H1 (cell line): ENCODE measurements at regions not wholly inside any gene's neighbourhood (a gene's known extent, or its start where the extent isn't known, plus 50 kb on each side); places are given as distances from the start of the nearest gene placed in this dataset.

Source experiments
- CTCF ChIA-PET: fragments of 300-600 bp; sonication (Branson Sonifier 250); formaldehyde crosslinking; loops from one replicate; lab custom pipeline; 2021; ENCODE audit not compliant: partially characterized antibody; lab: Charles Lee
- POLR2A ChIA-PET: fragments of 300-600 bp; sonication (Branson Sonifier 250); formaldehyde crosslinking; loops from one replicate; lab custom pipeline; 2021; ENCODE audit warnings: inconsistent platforms; ENCODE audit not compliant: partially characterized antibody; lab: Charles Lee
- DNase-seq, 2 experiments: peaks; one replicate each; pipeline versions ENCODE4 v3.0.0 to v3.0.0-alpha.2; 2010 to 2022; ENCODE audit warnings: low spot score in 2 of 2, low read depth in 1 of 2, mixed read lengths in 1 of 2
- FAIRE-seq: peaks from 2 replicates; lab custom pipeline; 2011; peaks lifted over from hg19 to GRCh38; lab: Jason Lieb, UNC
- H2AFZ ChIP-seq: 2 replicates; pipeline ENCODE4 v1.8.1; 2012; ENCODE audit warnings: low read length, inconsistent platforms
- H2AK5ac ChIP-seq: 2 replicates; pipeline ENCODE4 v1.6.1; 2013; ENCODE audit warnings: low read depth, low read length
- H2BK120ac ChIP-seq: replicated peaks from 2 replicates; pipeline ENCODE3; 2013; ENCODE audit warnings: low read depth, low read length, inconsistent platforms
- H2BK12ac ChIP-seq: 2 replicates; pipeline ENCODE4 v1.6.1; 2013; ENCODE audit warnings: low read depth, low read length
- H2BK15ac ChIP-seq: 2 replicates; pipeline ENCODE4 v1.6.1; 2013; ENCODE audit warnings: low read length
- H2BK20ac ChIP-seq: 2 replicates; pipeline ENCODE4 v1.6.1; 2013; ENCODE audit warnings: low read length
- H2BK5ac ChIP-seq: 2 replicates; pipeline ENCODE4 v1.6.1; 2013; ENCODE audit warnings: low read depth, low read length
- H3K14ac ChIP-seq: 2 replicates; pipeline ENCODE4 v1.6.1; 2013; ENCODE audit warnings: inconsistent platforms; ENCODE audit not compliant: insufficient read length
- H3K18ac ChIP-seq: 2 replicates; pipeline ENCODE4 v1.6.1; 2013; ENCODE audit warnings: low read length; ENCODE audit errors: extremely low read depth
- H3K23ac ChIP-seq: 2 replicates; pipeline ENCODE4 v1.6.1; 2013; ENCODE audit warnings: inconsistent platforms; ENCODE audit not compliant: insufficient read length
- H3K23me2 ChIP-seq: 2 replicates; pipeline ENCODE4 v1.6.1; 2013; ENCODE audit warnings: low read depth, low read length
- H3K27ac ChIP-seq: 2 replicates; pipeline ENCODE4 v1.6.1; 2011; ENCODE audit warnings: low read depth, low read length, inconsistent platforms
- H3K27me3 ChIP-seq, 4 experiments: replicated peaks in 1 of 4; 1 replicate in 1 of 4; 2 replicates in 3 of 4; pipeline versions ENCODE4 v1.6.1 to v1.8.1; 2011 to 2013; ENCODE audit warnings: low read length in 3 of 4, mild to moderate bottlenecking in 3 of 4, inconsistent platforms in 2 of 4, mixed read lengths in 2 of 4, moderate library complexity in 1 of 4; ENCODE audit not compliant: control insufficient read depth in 3 of 4, insufficient read depth in 3 of 4; ENCODE audit errors: extremely low read depth in 1 of 4
- H3K36me3 ChIP-seq, 4 experiments: 2 replicates each; pipeline versions ENCODE4 v1.6.1 to v1.8.1; 2011 to 2013; ENCODE audit warnings: mild to moderate bottlenecking in 4 of 4, low read length in 3 of 4, moderate library complexity in 2 of 4, control low read depth in 1 of 4, inconsistent platforms in 1 of 4; ENCODE audit not compliant: insufficient read depth in 4 of 4, control insufficient read depth in 2 of 4
- H3K4ac ChIP-seq: replicated peaks from 2 replicates; pipeline ENCODE3; 2013; ENCODE audit warnings: low read length, low read depth, mixed read lengths, inconsistent platforms; ENCODE audit not compliant: insufficient read length
- H3K4me1 ChIP-seq, 4 experiments: replicated peaks in 1 of 4; 1 replicate in 1 of 4; 2 replicates in 3 of 4; pipeline versions ENCODE4 v1.6.1 to v1.8.1; 2011 to 2013; ENCODE audit warnings: low read length in 3 of 4, inconsistent platforms in 2 of 4, mixed read lengths in 1 of 4; ENCODE audit not compliant: insufficient read depth in 4 of 4, control insufficient read depth in 3 of 4
- H3K4me2 ChIP-seq, 2 experiments: 2 replicates each; pipeline versions ENCODE4 v1.6.1 to v1.8.1; 2011 to 2013; ENCODE audit warnings: low read depth in 2 of 2, low read length in 2 of 2, control low read depth in 1 of 2, inconsistent platforms in 1 of 2, mild to moderate bottlenecking in 1 of 2; ENCODE audit not compliant: insufficient read depth in 1 of 2
- H3K4me3 ChIP-seq, 4 experiments: fragments of 200-600, 300-600 bp in 1 of 4; sonication (generic), shearing (Covaris generic), sonication (Bioruptor Twin) in 1 of 4; 2 replicates each; pipeline versions ENCODE4 v1.5.1 to v1.8.1; 2011 to 2016; ENCODE audit warnings: low read length in 4 of 4, low read depth in 3 of 4, control low read depth in 2 of 4, inconsistent platforms in 2 of 4, mild to moderate bottlenecking in 2 of 4, mixed read lengths in 1 of 4, moderate library complexity in 1 of 4; ENCODE audit not compliant: insufficient read depth in 2 of 4; ENCODE audit errors: extremely low read depth in 1 of 4
- H3K56ac ChIP-seq: replicated peaks from 2 replicates; pipeline ENCODE3; 2013; ENCODE audit warnings: low read depth, mild to moderate bottlenecking, mixed read lengths, low read length, inconsistent platforms; ENCODE audit not compliant: insufficient read length
- H3K79me1 ChIP-seq: 2 replicates; pipeline ENCODE4 v1.6.1; 2013; ENCODE audit warnings: low read depth, low read length, control low read depth
- H3K79me2 ChIP-seq, 2 experiments: 2 replicates each; pipeline versions ENCODE4 v1.6.1 to v1.8.1; 2012 to 2013; ENCODE audit warnings: low read length in 2 of 2, mild to moderate bottlenecking in 2 of 2, inconsistent platforms in 1 of 2; ENCODE audit not compliant: insufficient read depth in 2 of 2, control insufficient read depth in 1 of 2
- H3K9ac ChIP-seq, 4 experiments: replicated peaks in 1 of 4; 1 replicate in 1 of 4; 2 replicates in 3 of 4; pipeline versions ENCODE4 v1.6.1 to v1.8.1; 2011 to 2013; ENCODE audit warnings: low read depth in 3 of 4, low read length in 3 of 4, control low read depth in 2 of 4, mild to moderate bottlenecking in 2 of 4, moderate library complexity in 2 of 4, inconsistent platforms in 1 of 4; ENCODE audit errors: extremely low read depth in 1 of 4
- H3K9me3 ChIP-seq, 2 experiments: 2 replicates each; pipeline versions ENCODE4 v1.6.1 to v1.8.1; 2012 to 2013; ENCODE audit warnings: mild to moderate bottlenecking in 2 of 2, moderate library complexity in 2 of 2, control low read depth in 1 of 2, inconsistent platforms in 1 of 2, low read depth in 1 of 2, low read length in 1 of 2, mixed read lengths in 1 of 2; ENCODE audit not compliant: insufficient read depth in 2 of 2
- H4K20me1 ChIP-seq, 2 experiments: replicated peaks in 1 of 2; 2 replicates each; pipeline versions ENCODE3 to v1.8.1; 2011 to 2013; ENCODE audit warnings: inconsistent platforms in 2 of 2, low read length in 2 of 2, mild to moderate bottlenecking in 1 of 2; ENCODE audit not compliant: insufficient read depth in 2 of 2, control insufficient read depth in 1 of 2
- H4K5ac ChIP-seq: 2 replicates; pipeline ENCODE4 v1.6.1; 2013; ENCODE audit warnings: low read length, low read depth, mixed read lengths, inconsistent platforms; ENCODE audit not compliant: insufficient read length
- H4K8ac ChIP-seq: 2 replicates; pipeline ENCODE4 v1.8.0; 2013; ENCODE audit warnings: mild to moderate bottlenecking, moderate library complexity, low read length, inconsistent platforms; ENCODE audit not compliant: insufficient read depth; ENCODE audit errors: extremely low read depth
- H4K91ac ChIP-seq: replicated peaks from 2 replicates; pipeline ENCODE3; 2013; ENCODE audit warnings: low read length, mixed read lengths, inconsistent platforms; ENCODE audit not compliant: insufficient read length
- E2F6 ChIP-seq: IDR thresholded peaks from 2 replicates; pipeline ENCODE4 v1.6.1; 2012; ENCODE audit warnings: inconsistent platforms
- EZH2 ChIP-seq: fragments of 200-600 bp; sonication (generic); IDR thresholded peaks from 2 replicates; pipeline ENCODE4 v1.7.1; 2012; ENCODE audit warnings: low read depth, mild to moderate bottlenecking, moderate library complexity, low read length, inconsistent platforms; ENCODE audit not compliant: severe bottlenecking
- HDAC2 ChIP-seq, 2 experiments: fragments of 300-600 bp in 1 of 2; sonication (generic) in 1 of 2; IDR thresholded peaks; 2 replicates each; pipeline ENCODE4 v1.6.1; 2011 to 2012; ENCODE audit warnings: low read depth in 2 of 2, low read length in 2 of 2, mild to moderate bottlenecking in 2 of 2, moderate library complexity in 2 of 2, borderline replicate concordance in 1 of 2, inconsistent platforms in 1 of 2
- KDM4A ChIP-seq: IDR thresholded peaks from one replicate; pipeline ENCODE4 v1.7.1; 2012; ENCODE audit warnings: low read depth, mild to moderate bottlenecking, moderate library complexity, low read length, inconsistent platforms; ENCODE audit not compliant: severe bottlenecking
- KDM5A ChIP-seq: fragments of 200-600 bp; IDR thresholded peaks from 2 replicates; pipeline ENCODE4 v1.7.1; 2012; ENCODE audit warnings: mild to moderate bottlenecking, low read length, inconsistent platforms, mixed read lengths
- NANOG ChIP-seq: IDR thresholded peaks from 2 replicates; pipeline ENCODE4 v1.6.1; 2011; ENCODE audit warnings: low read length, low read depth, mild to moderate bottlenecking, inconsistent platforms; ENCODE audit not compliant: insufficient read depth, poor library complexity, severe bottlenecking
- PHF8 ChIP-seq: fragments of 200-600 bp; sonication (generic); conservative IDR thresholded peaks from 2 replicates; pipeline ENCODE4 v1.7.1; 2012; ENCODE audit warnings: low read depth, mild to moderate bottlenecking, inconsistent platforms, low read length, moderate library complexity
- POLR2A ChIP-seq, 2 experiments: IDR thresholded peaks; 1 replicate in 1 of 2; 2 replicates in 1 of 2; pipeline ENCODE4 v1.6.1; 2011; ENCODE audit warnings: low read depth in 2 of 2, low read length in 2 of 2, mild to moderate bottlenecking in 2 of 2; ENCODE audit errors: control extremely low read depth in 1 of 2
- RXRA ChIP-seq: IDR thresholded peaks from 2 replicates; pipeline ENCODE4 v1.6.1; 2011; ENCODE audit warnings: low read depth, mild to moderate bottlenecking, low read length, moderate library complexity; ENCODE audit not compliant: insufficient read depth
- SIN3A ChIP-seq, 2 experiments: IDR thresholded peaks in 1 of 2; conservative IDR thresholded peaks in 1 of 2; 2 replicates each; pipeline ENCODE4 v1.6.1; 2011 to 2012; ENCODE audit warnings: low read length in 2 of 2, improper control_type of control experiment in 1 of 2, low read depth in 1 of 2, mild to moderate bottlenecking in 1 of 2
- WGBS, 2 experiments: shearing (Covaris generic) in 1 of 2; methylation state at CpG; one replicate each; pipeline versions ENCODE4 v1.1.6 to v1.1.7; 2013 to 2015; ENCODE audit warnings: low lambda C conversion rate in 2 of 2, mixed read lengths in 2 of 2, inconsistent platforms in 1 of 2, low coverage in 1 of 2, missing lambda C conversion rate in 1 of 2; ENCODE audit not compliant: insufficient replicate concordance in 2 of 2, insufficient coverage in 1 of 2, insufficient read length in 1 of 2; ENCODE audit errors: extremely low coverage in 1 of 2, missing lambda C conversion rate in 1 of 2; 5-methylcytosine and 5-hydroxymethylcytosine counted together

GRCh38 chr12:58787021-58787760 lies 133.1 kb downstream of the LRIG3 start:
- H3K56ac ChIP-seq, result no peak overlapping the region
- H3K4ac ChIP-seq, result no peak overlapping the region
- no peak overlapping the region for H2BK15ac ChIP-seq
- H3K27me3 ChIP-seq, result no peaks in the 10 kb centered on the region
- H3K23me2 ChIP-seq, result no peaks in the 10 kb centered on the region
- H4K5ac ChIP-seq, result no peak overlapping the region
- H2BK12ac ChIP-seq, result no peak overlapping the region
- H3K23ac ChIP-seq, result no peak overlapping the region
- no peaks in the 10 kb centered on the region for H3K79me1 ChIP-seq
- ChIA-PET POLR2A (no interaction called here), CTCF (no interaction called here)
- 0 out of 2 replicates have a peak overlapping the region, but pooled peaks have one; percentile 6 for H2AFZ ChIP-seq
- H4K91ac ChIP-seq, result no peak overlapping the region
- no peak overlapping the region for H3K9ac ChIP-seq
- peaks cover 0 to 2% of the 10 kb centered on the region in 2 experiments for H4K20me1 ChIP-seq
- no peaks in the 10 kb centered on the region for H3K36me3 ChIP-seq
- H3K79me2 ChIP-seq, result no peaks in the 10 kb centered on the region
- H2AK5ac ChIP-seq, result no peak overlapping the region
- no peak overlapping the region for H3K14ac ChIP-seq
- no peaks in the 10 kb centered on the region for H3K9me3 ChIP-seq
- no peak overlapping the region for H3K4me2 ChIP-seq
- no peak for DNase-seq
- no peak overlapping the region for H3K18ac ChIP-seq
- no peak overlapping the region for H3K27ac ChIP-seq
- no peak overlapping the region for H3K4me3 ChIP-seq
- no peak for FAIRE-seq
- no peak overlapping the region for H2BK5ac ChIP-seq
- 84% methylated on average over 4 of the region's 4 CpGs; no CpG with 5 or more reads in 1 of the 2 experiments for WGBS, 2 experiments
- no peak overlapping the region for H2BK120ac ChIP-seq
- H4K8ac ChIP-seq, result no peak overlapping the region
- no peak overlapping the region for H2BK20ac ChIP-seq
- H3K4me1 ChIP-seq, result no peaks in the 10 kb centered on the region
- no peak for TF ChIP-seq HDAC2 (IDR thresholded peaks at IDR 0.05; ENCODE audit: borderline replicate concordance in 1 of 2, low read depth in 2 of 2, low read length in 2 of 2)
- no peak for TF ChIP-seq KDM4A
- no peak for TF ChIP-seq NANOG
- no peak for TF ChIP-seq PHF8
- TF ChIP-seq POLR2A (IDR thresholded peaks at IDR 0.05; ENCODE audit: control extremely low read depth in 1 of 2, low read depth in 2 of 2, low read length in 2 of 2), result no peak
- TF ChIP-seq RXRA, result no peak
- no peak for TF ChIP-seq E2F6
- no peak for TF ChIP-seq KDM5A
- no peak for TF ChIP-seq SIN3A (conservative IDR thresholded peaks at IDR 0.05 in 1 of 2, IDR thresholded peaks at IDR 0.05 in 1 of 2; ENCODE audit: low read depth in 1 of 2, low read length in 2 of 2)
- TF ChIP-seq EZH2, result no peak
